ENCODE measurements at regions not wholly inside any gene's neighbourhood (a gene's known extent, or its start where the extent isn't known, plus 50 kb on each side); places are given as distances from the start of the nearest gene placed in this dataset.

DNA sequence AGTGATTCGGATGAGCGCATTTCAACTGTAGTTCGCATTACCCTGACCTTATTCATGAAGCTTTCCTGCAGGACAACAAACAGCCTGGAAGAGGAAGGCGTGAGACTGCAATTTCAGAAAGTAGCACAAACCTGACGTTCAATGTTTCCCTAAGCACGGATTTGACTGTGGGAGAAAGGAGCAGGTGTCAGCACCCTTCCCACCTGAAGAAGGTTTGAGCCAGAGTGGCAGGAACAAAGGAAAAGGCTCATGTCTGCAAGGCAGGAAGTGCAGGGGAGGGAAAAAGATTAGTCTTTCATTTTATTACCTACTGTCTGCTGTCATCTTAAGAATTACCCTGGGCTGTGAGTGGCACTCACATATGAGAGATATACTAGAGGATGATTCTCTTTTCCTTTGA is 114.0 kb downstream of the MED10 start:
- TF ChIP-seq CTCF (IDR thresholded peaks at IDR 0.05; ENCODE audit: insufficient read depth, low read length) (no peak), POLR2AphosphoS5 (IDR thresholded peaks at IDR 0.05; ENCODE audit: low read depth) (no peak), GABPA (IDR thresholded peaks at IDR 0.05; ENCODE audit: low read depth) (no peak)
- TF ChIP-seq, protein P1, sequence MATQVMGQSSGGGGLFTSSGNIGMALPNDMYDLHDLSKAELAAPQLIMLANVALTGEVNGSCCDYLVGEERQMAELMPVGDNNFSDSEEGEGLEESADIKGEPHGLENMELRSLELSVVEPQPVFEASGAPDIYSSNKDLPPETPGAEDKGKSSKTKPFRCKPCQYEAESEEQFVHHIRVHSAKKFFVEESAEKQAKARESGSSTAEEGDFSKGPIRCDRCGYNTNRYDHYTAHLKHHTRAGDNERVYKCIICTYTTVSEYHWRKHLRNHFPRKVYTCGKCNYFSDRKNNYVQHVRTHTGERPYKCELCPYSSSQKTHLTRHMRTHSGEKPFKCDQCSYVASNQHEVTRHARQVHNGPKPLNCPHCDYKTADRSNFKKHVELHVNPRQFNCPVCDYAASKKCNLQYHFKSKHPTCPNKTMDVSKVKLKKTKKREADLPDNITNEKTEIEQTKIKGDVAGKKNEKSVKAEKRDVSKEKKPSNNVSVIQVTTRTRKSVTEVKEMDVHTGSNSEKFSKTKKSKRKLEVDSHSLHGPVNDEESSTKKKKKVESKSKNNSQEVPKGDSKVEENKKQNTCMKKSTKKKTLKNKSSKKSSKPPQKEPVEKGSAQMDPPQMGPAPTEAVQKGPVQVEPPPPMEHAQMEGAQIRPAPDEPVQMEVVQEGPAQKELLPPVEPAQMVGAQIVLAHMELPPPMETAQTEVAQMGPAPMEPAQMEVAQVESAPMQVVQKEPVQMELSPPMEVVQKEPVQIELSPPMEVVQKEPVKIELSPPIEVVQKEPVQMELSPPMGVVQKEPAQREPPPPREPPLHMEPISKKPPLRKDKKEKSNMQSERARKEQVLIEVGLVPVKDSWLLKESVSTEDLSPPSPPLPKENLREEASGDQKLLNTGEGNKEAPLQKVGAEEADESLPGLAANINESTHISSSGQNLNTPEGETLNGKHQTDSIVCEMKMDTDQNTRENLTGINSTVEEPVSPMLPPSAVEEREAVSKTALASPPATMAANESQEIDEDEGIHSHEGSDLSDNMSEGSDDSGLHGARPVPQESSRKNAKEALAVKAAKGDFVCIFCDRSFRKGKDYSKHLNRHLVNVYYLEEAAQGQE (IDR thresholded peaks at IDR 0.05; ENCODE audit: insufficient replicate concordance, low read depth): no peak

All from HL-60 (cell line).